ENCODE measurements at regions not wholly inside any gene's neighbourhood (a gene's known extent, or its start where the extent isn't known, plus 50 kb on each side); places are given as distances from the start of the nearest gene placed in this dataset.

GRCh38 chr2:144625626-144626025 lies 105.7 kb upstream of the ZEB2 start:
- TF ChIP-seq POLR2A (IDR thresholded peaks at IDR 0.05), result no peak
- TF ChIP-seq, protein P1, sequence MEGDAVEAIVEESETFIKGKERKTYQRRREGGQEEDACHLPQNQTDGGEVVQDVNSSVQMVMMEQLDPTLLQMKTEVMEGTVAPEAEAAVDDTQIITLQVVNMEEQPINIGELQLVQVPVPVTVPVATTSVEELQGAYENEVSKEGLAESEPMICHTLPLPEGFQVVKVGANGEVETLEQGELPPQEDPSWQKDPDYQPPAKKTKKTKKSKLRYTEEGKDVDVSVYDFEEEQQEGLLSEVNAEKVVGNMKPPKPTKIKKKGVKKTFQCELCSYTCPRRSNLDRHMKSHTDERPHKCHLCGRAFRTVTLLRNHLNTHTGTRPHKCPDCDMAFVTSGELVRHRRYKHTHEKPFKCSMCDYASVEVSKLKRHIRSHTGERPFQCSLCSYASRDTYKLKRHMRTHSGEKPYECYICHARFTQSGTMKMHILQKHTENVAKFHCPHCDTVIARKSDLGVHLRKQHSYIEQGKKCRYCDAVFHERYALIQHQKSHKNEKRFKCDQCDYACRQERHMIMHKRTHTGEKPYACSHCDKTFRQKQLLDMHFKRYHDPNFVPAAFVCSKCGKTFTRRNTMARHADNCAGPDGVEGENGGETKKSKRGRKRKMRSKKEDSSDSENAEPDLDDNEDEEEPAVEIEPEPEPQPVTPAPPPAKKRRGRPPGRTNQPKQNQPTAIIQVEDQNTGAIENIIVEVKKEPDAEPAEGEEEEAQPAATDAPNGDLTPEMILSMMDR (IDR thresholded peaks at IDR 0.05), result no peak
- TF ChIP-seq EP300 (IDR thresholded peaks at IDR 0.05), result no peak

All from suprapubic skin (tissue), 3 donors.